Breast epithelium (tissue), 4 donors: ENCODE measurements at regions not wholly inside any gene's neighbourhood (a gene's known extent, or its start where the extent isn't known, plus 50 kb on each side); places are given as distances from the start of the nearest gene placed in this dataset.

Experiments
- DNase-seq, 2 donors: peaks; one replicate each; pipeline ENCODE4 v3.0.0-alpha.2; 2019; ENCODE audit warnings: low spot score in 2 of 2
- H3K27ac ChIP-seq, 2 donors: fragments of 200-600 bp; sonication (generic) in 1 of 2; one replicate each; pipeline ENCODE4 v1.5.1; 2016 to 2019; ENCODE audit warnings: mild to moderate bottlenecking in 1 of 2
- H3K27me3 ChIP-seq, 2 donors: fragments of 200-600 bp; sonication (generic) in 1 of 2; one replicate each; pipeline versions ENCODE4 v1.5.1 to v1.6.0; 2017 to 2019; ENCODE audit warnings: control low read depth in 1 of 2, mild to moderate bottlenecking in 1 of 2
- H3K36me3 ChIP-seq: fragments of 200-600 bp; one replicate; pipeline ENCODE4 v1.5.1; 2019
- H3K4me1 ChIP-seq, 2 donors: fragments of 200-600 bp; sonication (generic); one replicate each; pipeline ENCODE4 v1.5.1; 2016 to 2019; ENCODE audit warnings: control low read depth in 1 of 2
- H3K4me3 ChIP-seq, 3 donors: fragments of 200-600 bp; sonication (generic); 1 replicate in 2 of 3; 2 replicates in 1 of 3; pipeline ENCODE4 v1.5.1; 2016 to 2019; ENCODE audit warnings: mild to moderate bottlenecking in 3 of 3, moderate library complexity in 2 of 3
- H3K9me3 ChIP-seq, 2 donors: fragments of 200-600 bp; sonication (generic) in 1 of 2; one replicate each; pipeline ENCODE4 v1.5.1; 2016 to 2019; ENCODE audit warnings: control low read depth in 1 of 2
- CTCF ChIP-seq, 3 donors: fragments of 450-650 bp; IDR thresholded peaks; one replicate each; pipeline ENCODE4 v1.5.1; 2016 to 2017; ENCODE audit warnings: antibody characterized with exemption in 3 of 3, mild to moderate bottlenecking in 3 of 3, moderate library complexity in 3 of 3
- POLR2A ChIP-seq: fragments of 450-650 bp; IDR thresholded peaks from one replicate; pipeline ENCODE4 v1.6.1; 2016; ENCODE audit warnings: antibody characterized with exemption, mild to moderate bottlenecking, moderate library complexity
- POLR2AphosphoS5 ChIP-seq, 3 donors: sonication (generic); formaldehyde crosslinking; IDR thresholded peaks; one replicate each; pipeline ENCODE4 v1.6.1; 2017; ENCODE audit warnings: antibody characterized with exemption in 3 of 3
- intact Hi-C: fragments of 100-400 bp; cut with DNase I; formaldehyde crosslinking; loops from one replicate; pipeline ENCODE4 v1.15.1; 2023; ENCODE audit warnings: low total_unique reads

- Histone ChIP-seq H3K4me3 (peak overlapping the region; percentile 48 to 64 (median 52)), H3K27ac (no peak overlapping the region), H3K36me3 (no peaks in the 10 kb centered on the region), H3K9me3 (no peaks in the 10 kb centered on the region), H3K27me3 (peaks cover 0 to 4% of the 10 kb centered on the region in 2 donors), H3K4me1 (no peaks in the 10 kb centered on the region)
- no peak for DNase-seq
- TF ChIP-seq POLR2A (no peak), CTCF (IDR thresholded peaks at IDR 0.05) (no peak), POLR2AphosphoS5 (IDR thresholded peaks at IDR 0.05) (no peak)
- intact Hi-C loops = no loop called here
Measured at GRCh38 chr5:54884195-54884536, 101.2 kb downstream of the ESM1 start.

- Histone ChIP-seq H3K4me1 (no peaks in the 10 kb centered on the region), H3K36me3 (no peaks in the 10 kb centered on the region), H3K27ac (no peak overlapping the region), H3K27me3 (peaks cover 0 to 4% of the 10 kb centered on the region in 2 donors), H3K9me3 (no peaks in the 10 kb centered on the region), H3K4me3 (peak overlapping the region; percentile 48 to 64 (median 52))
- no peak for DNase-seq
- intact Hi-C loops = no loop called here
- no peak for TF ChIP-seq CTCF (IDR thresholded peaks at IDR 0.05)
- no peak for TF ChIP-seq POLR2A
- no peak for TF ChIP-seq POLR2AphosphoS5 (IDR thresholded peaks at IDR 0.05)
Measured at GRCh38 chr5:54883374-54884194, 101.8 kb downstream of the ESM1 start.

- H3K27me3 ChIP-seq = peaks cover 0 to 4% of the 10 kb centered on the region in 2 donors
- no peak overlapping the region for H3K27ac ChIP-seq
- peak overlapping the region in 1 of 3 donors; percentile 64 for H3K4me3 ChIP-seq
- H3K9me3 ChIP-seq = no peaks in the 10 kb centered on the region
- no peaks in the 10 kb centered on the region for H3K36me3 ChIP-seq
- TF ChIP-seq POLR2A (no peak), POLR2AphosphoS5 (IDR thresholded peaks at IDR 0.05) (no peak), CTCF (IDR thresholded peaks at IDR 0.05) (no peak)
- intact Hi-C loops = no loop called here
- no peaks in the 10 kb centered on the region for H3K4me1 ChIP-seq
- no peak for DNase-seq
Measured at GRCh38 chr5:54882841-54883240, 102.6 kb downstream of the ESM1 start.

- H3K27me3 ChIP-seq = peaks cover 0 to 4% of the 10 kb centered on the region in 2 donors
- no peaks in the 10 kb centered on the region for H3K4me1 ChIP-seq
- DNase-seq = no peak
- H3K9me3 ChIP-seq = no peaks in the 10 kb centered on the region
- TF ChIP-seq CTCF (IDR thresholded peaks at IDR 0.05) (no peak), POLR2AphosphoS5 (IDR thresholded peaks at IDR 0.05) (no peak), POLR2A (no peak)
- H3K4me3 ChIP-seq = no peak overlapping the region
- H3K36me3 ChIP-seq = no peaks in the 10 kb centered on the region
- intact Hi-C loops = no loop called here
- no peak overlapping the region for H3K27ac ChIP-seq
Measured at GRCh38 chr5:54882101-54882500, 103.3 kb downstream of the ESM1 start.

- Histone ChIP-seq H3K4me1 (no peaks in the 10 kb centered on the region), H3K36me3 (no peaks in the 10 kb centered on the region), H3K27me3 (peaks cover 0 to 4% of the 10 kb centered on the region in 2 donors), H3K9me3 (no peaks in the 10 kb centered on the region), H3K27ac (no peak overlapping the region), H3K4me3 (no peak overlapping the region)
- TF ChIP-seq POLR2AphosphoS5 (IDR thresholded peaks at IDR 0.05) = no peak
- no peak for TF ChIP-seq CTCF (IDR thresholded peaks at IDR 0.05)
- TF ChIP-seq POLR2A = no peak
- no peak for DNase-seq
- intact Hi-C loops = no loop called here
Measured at GRCh38 chr5:54881286-54882005, 103.9 kb downstream of the ESM1 start.
